OCI-LY1 (cell line): ENCODE measurements at regions not wholly inside any gene's neighbourhood (a gene's known extent, or its start where the extent isn't known, plus 50 kb on each side); places are given as distances from the start of the nearest gene placed in this dataset.

Experiments used
- H2AFZ ChIP-seq: fragments of 200-600 bp; sonication (generic), shearing (Covaris generic); 2 replicates; pipeline ENCODE4 v1.6.0; 2014; ENCODE audit warnings: antibody characterized with exemption, mild to moderate bottlenecking, low read length
- H3F3A ChIP-seq: fragments of 200-600 bp; sonication (generic), shearing (Covaris generic); 2 replicates; pipeline ENCODE4 v1.6.0; 2014; ENCODE audit warnings: mild to moderate bottlenecking, antibody characterized with exemption, low read length, moderate library complexity; ENCODE audit not compliant: insufficient read depth
- H3K27ac ChIP-seq: fragments of 200-600 bp; sonication (generic); 2 replicates; pipeline ENCODE4 v1.5.1; 2014; ENCODE audit warnings: low read length, mixed run types, mild to moderate bottlenecking, low read depth; ENCODE audit not compliant: poor library complexity, severe bottlenecking
- H3K27me3 ChIP-seq: fragments of 200-600 bp; sonication (generic); 2 replicates; pipeline ENCODE4 v1.6.0; 2014; ENCODE audit warnings: antibody characterized with exemption, mild to moderate bottlenecking, low read length, moderate library complexity; ENCODE audit not compliant: insufficient read depth
- H3K36me3 ChIP-seq: fragments of 200-600 bp; sonication (generic); 2 replicates; pipeline ENCODE4 v1.6.1; 2014; ENCODE audit warnings: mild to moderate bottlenecking, antibody characterized with exemption, low read length, moderate library complexity, mixed read lengths; ENCODE audit not compliant: insufficient read depth
- H3K4me1 ChIP-seq: fragments of 200-600 bp; sonication (generic); 2 replicates; pipeline ENCODE4 v1.5.1; 2014; ENCODE audit warnings: mild to moderate bottlenecking, low read length, moderate library complexity; ENCODE audit not compliant: insufficient read depth, severe bottlenecking
- H3K4me2 ChIP-seq: fragments of 200-600 bp; sonication (generic), shearing (Covaris generic); 2 replicates; pipeline ENCODE4 v1.6.1; 2014; ENCODE audit warnings: low read length
- H3K4me3 ChIP-seq: fragments of 200-600 bp; sonication (generic); 2 replicates; pipeline ENCODE4 v1.5.1; 2014; ENCODE audit warnings: low read length, low read depth, mild to moderate bottlenecking, mixed read lengths; ENCODE audit not compliant: poor library complexity, severe bottlenecking
- H3K79me2 ChIP-seq: fragments of 200-600 bp; shearing (Covaris generic); 2 replicates; pipeline ENCODE4 v1.6.1; 2016; ENCODE audit warnings: mixed run types, low read length, mixed read lengths; ENCODE audit not compliant: insufficient read depth
- H3K9ac ChIP-seq: fragments of 200-600 bp; sonication (generic), shearing (Covaris generic); 2 replicates; pipeline ENCODE4 v1.6.1; 2014; ENCODE audit warnings: mild to moderate bottlenecking, low read length, mixed read lengths
- H3K9me2 ChIP-seq: fragments of 200-600 bp; sonication (generic), shearing (Covaris generic); 2 replicates; pipeline ENCODE4 v1.6.1; 2014; ENCODE audit warnings: low read depth, mild to moderate bottlenecking, low read length, mixed read lengths
- H3K9me3 ChIP-seq: fragments of 200-600 bp; shearing (Covaris generic); 2 replicates; pipeline ENCODE4 v1.6.1; 2014; ENCODE audit warnings: low read length, mixed read lengths
- H4K20me1 ChIP-seq: fragments of 200-600 bp; sonication (generic), shearing (Covaris generic); 2 replicates; pipeline ENCODE4 v1.6.0; 2016; ENCODE audit warnings: mild to moderate bottlenecking, low read length; ENCODE audit not compliant: insufficient read depth
- EZH2 ChIP-seq: fragments of 200-600 bp; sonication (generic), shearing (Covaris generic); IDR thresholded peaks from 2 replicates; pipeline ENCODE4 v1.8.0; 2017; ENCODE audit warnings: borderline replicate concordance, mixed run types, mild to moderate bottlenecking, antibody characterized with exemption, low read length, moderate library complexity, mixed read lengths
- TF ChIP-seq, protein P1 (sequence below): fragments of 200-600 bp; sonication (generic), shearing (Covaris generic); IDR thresholded peaks from 2 replicates; pipeline ENCODE4 v1.5.1; 2017; ENCODE audit warnings: mild to moderate bottlenecking, antibody characterized with exemption, low read length, moderate library complexity, mixed read lengths

DNA sequence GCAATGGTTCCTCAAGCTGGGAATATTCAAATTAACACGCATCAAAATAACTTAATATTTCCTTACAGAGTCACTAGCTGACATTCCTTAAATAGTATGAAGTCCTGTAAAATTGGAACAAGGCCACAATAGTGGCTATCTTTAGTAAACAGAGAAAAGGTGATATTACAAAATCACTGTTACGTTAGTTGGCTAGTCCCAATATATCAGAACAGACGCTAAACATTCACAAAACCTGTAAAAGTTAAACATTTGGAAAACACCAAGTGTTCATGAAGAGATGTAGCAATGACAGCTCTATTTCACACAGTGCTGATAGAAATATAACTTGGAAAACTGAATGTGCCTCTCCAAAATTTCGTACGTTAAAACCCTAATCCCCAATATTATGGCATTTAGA is 61.0 kb upstream of the FAM47C start:
- H3K36me3 ChIP-seq, result no peaks in the 10 kb centered on the region
- no peak overlapping the region for H3K27ac ChIP-seq
- H3K4me1 ChIP-seq, result no peaks in the 10 kb centered on the region
- no peak for TF ChIP-seq EZH2
- TF ChIP-seq, protein P1, sequence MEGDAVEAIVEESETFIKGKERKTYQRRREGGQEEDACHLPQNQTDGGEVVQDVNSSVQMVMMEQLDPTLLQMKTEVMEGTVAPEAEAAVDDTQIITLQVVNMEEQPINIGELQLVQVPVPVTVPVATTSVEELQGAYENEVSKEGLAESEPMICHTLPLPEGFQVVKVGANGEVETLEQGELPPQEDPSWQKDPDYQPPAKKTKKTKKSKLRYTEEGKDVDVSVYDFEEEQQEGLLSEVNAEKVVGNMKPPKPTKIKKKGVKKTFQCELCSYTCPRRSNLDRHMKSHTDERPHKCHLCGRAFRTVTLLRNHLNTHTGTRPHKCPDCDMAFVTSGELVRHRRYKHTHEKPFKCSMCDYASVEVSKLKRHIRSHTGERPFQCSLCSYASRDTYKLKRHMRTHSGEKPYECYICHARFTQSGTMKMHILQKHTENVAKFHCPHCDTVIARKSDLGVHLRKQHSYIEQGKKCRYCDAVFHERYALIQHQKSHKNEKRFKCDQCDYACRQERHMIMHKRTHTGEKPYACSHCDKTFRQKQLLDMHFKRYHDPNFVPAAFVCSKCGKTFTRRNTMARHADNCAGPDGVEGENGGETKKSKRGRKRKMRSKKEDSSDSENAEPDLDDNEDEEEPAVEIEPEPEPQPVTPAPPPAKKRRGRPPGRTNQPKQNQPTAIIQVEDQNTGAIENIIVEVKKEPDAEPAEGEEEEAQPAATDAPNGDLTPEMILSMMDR, result no peak
- H3K9me3 ChIP-seq, result no peaks in the 10 kb centered on the region
- no peaks in the 10 kb centered on the region for H3K27me3 ChIP-seq
- no peak overlapping the region for H3K4me2 ChIP-seq
- H3K79me2 ChIP-seq, result no peaks in the 10 kb centered on the region
- H3K9ac ChIP-seq, result no peak overlapping the region
- no peaks in the 10 kb centered on the region for H3F3A ChIP-seq
- no peak overlapping the region for H3K4me3 ChIP-seq
- H2AFZ ChIP-seq, result no peak overlapping the region
- no peaks in the 10 kb centered on the region for H4K20me1 ChIP-seq
- no peaks in the 10 kb centered on the region for H3K9me2 ChIP-seq

DNA sequence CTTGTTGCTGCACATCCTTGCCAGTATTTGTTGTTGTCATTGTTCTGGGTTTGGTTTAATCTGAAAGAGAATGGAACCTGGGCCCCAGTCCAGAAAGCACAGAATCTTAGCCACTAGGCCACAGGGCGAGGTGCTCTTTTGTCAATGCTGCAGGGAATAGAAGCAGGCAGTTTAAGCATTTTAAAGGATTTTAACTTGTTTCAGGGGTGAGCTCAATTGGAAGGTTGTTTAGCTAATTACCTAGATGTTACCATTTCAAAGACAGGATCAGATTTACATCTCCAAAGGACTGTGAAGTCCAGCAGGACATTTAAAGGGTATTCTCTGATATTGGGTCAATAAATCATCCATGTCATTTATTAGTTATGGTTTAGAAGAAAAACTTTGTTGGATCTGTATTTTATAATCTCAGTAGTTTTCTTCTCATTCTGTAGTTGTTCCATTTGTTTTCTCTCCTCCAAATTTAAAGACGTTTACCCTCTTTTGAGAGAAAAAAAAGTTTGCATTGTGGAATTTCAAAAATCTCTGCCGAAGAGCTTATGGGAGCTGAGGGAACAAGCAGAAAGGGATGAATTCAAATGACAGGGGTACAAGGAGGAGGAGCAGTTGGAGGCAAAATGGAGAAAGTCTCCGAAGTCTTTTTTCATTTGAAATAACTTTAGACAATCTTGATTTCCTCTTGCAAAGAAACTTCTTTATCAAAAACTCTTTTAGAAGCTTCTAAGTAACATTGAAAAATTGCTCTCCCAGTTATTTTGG is 57.5 kb upstream of the FAM47C start:
- Histone ChIP-seq H3K4me3 (no peak overlapping the region), H2AFZ (no peak overlapping the region), H3K9ac (no peak overlapping the region), H3K9me3 (no peaks in the 10 kb centered on the region), H3K4me1 (no peaks in the 10 kb centered on the region), H4K20me1 (no peaks in the 10 kb centered on the region), H3K27ac (no peak overlapping the region), H3K36me3 (no peaks in the 10 kb centered on the region), H3F3A (no peaks in the 10 kb centered on the region), H3K79me2 (no peaks in the 10 kb centered on the region), H3K27me3 (no peaks in the 10 kb centered on the region), H3K9me2 (no peaks in the 10 kb centered on the region), H3K4me2 (no peak overlapping the region)
- TF ChIP-seq EZH2, result no peak
- TF ChIP-seq, protein P1, result no peak

DNA sequence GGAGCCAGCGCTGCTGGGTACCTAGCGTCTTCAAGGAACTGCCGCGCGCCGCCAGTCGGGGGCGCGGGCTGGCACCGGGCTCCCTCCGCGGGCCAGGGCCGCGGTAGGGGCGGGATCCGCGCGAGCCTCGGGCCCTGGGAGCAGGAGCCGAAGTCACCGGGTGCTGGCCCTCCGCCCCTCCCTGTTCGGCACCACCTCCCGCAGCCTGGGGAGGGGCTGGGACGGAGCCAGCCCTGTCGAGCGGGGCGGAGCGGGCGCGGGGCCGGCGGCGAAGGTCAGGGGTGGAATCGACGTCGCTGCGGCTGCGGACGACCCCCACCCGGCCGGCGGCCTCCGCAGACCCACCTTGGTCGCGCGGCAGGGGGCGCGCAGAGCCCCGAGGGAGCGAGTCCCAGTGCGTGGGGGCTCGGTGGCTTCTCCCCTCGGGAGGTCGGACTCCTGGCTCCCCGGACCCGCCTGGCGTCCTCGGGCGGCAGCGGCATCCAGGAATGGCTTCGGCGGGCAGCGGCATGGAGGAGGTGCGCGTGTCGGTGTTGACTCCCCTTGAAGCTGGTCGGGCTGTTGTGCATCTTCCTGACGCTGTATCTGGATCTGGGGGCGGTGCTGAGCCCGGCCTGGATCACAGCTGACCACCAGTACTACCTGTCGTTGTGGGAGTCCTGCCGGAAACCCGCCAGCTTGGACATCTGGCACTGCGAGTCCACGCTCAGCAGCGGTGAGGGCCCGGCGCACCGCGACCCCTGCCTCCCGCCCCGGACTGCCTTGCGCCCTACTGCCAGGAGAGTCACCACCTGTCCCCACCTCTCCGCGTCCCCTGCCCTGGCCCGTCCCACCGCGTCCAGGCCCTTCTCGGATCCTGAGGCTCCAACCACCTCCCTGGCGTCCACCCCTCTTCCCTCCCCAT is 50.5 kb upstream of the FAM47C start:
- H3K9me2 ChIP-seq, result no peaks in the 10 kb centered on the region
- H3K4me3 ChIP-seq, result no peak overlapping the region
- no peaks in the 10 kb centered on the region for H3K27me3 ChIP-seq
- no peak overlapping the region for H3K9ac ChIP-seq
- TF ChIP-seq, protein P1, result no peak
- TF ChIP-seq EZH2, result no peak
- H3K79me2 ChIP-seq, result no peaks in the 10 kb centered on the region
- no peak overlapping the region for H3K4me2 ChIP-seq
- H3K27ac ChIP-seq, result no peak overlapping the region
- no peaks in the 10 kb centered on the region for H3K36me3 ChIP-seq
- H3K4me1 ChIP-seq, result no peaks in the 10 kb centered on the region
- no peaks in the 10 kb centered on the region for H3K9me3 ChIP-seq
- H2AFZ ChIP-seq, result no peak overlapping the region
- no peaks in the 10 kb centered on the region for H4K20me1 ChIP-seq
- no peaks in the 10 kb centered on the region for H3F3A ChIP-seq
